ENCODE measurements at regions not wholly inside any gene's neighbourhood (a gene's known extent, or its start where the extent isn't known, plus 50 kb on each side); places are given as distances from the start of the nearest gene placed in this dataset.

GRCh38 chr15:97684249-97684648 is 276.3 kb upstream of the ARRDC4 start:
- Mint-ChIP-seq H3K27me3 (no peaks in the 10 kb centered on the region), H3K36me3 (no peaks in the 10 kb centered on the region), H3K4me1 (no peaks in the 10 kb centered on the region), H3K9me3 (peaks cover 1% of the 10 kb centered on the region), H3K27ac (no peak overlapping the region), H3K4me3 (no peak overlapping the region)
- no peak for ATAC-seq

GRCh38 chr15:97686324-97686723 is 274.2 kb upstream of the ARRDC4 start:
- Mint-ChIP-seq H3K9me3 (peaks cover 4% of the 10 kb centered on the region), H3K4me1 (no peaks in the 10 kb centered on the region), H3K27me3 (no peaks in the 10 kb centered on the region), H3K36me3 (no peaks in the 10 kb centered on the region), H3K4me3 (no peak overlapping the region), H3K27ac (no peak overlapping the region)
- ATAC-seq, result no peak

GRCh38 chr15:97687654-97688053 is 272.8 kb upstream of the ARRDC4 start:
- no peak for ATAC-seq
- Mint-ChIP-seq H3K4me3 (no peak overlapping the region), H3K27ac (no peak overlapping the region), H3K27me3 (no peaks in the 10 kb centered on the region), H3K9me3 (peaks cover 4% of the 10 kb centered on the region), H3K4me1 (no peaks in the 10 kb centered on the region), H3K36me3 (no peaks in the 10 kb centered on the region)

DNA sequence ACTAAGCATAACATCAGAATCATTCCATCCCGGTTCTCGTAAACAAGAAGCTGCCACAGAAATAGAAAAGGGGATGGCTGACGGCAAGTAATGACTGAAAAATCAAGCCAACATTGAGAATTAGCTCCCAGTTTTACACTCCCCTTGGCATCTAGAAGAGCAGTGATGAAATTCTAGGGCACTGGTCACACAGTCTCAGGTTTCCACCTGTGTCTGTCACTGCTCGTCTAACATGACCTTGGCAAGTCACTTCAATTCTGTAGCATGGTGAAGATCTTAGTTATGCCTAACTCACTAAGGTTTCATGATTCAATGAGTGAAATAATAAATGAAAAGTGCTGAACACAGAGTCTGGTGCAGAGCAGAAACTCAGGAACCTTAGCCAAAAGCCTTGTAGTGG is 272.3 kb upstream of the ARRDC4 start:
- no peaks in the 10 kb centered on the region for H3K4me1 Mint-ChIP-seq
- ATAC-seq, result no peak
- no peak overlapping the region for H3K4me3 Mint-ChIP-seq
- peaks cover 4% of the 10 kb centered on the region for H3K9me3 Mint-ChIP-seq
- no peaks in the 10 kb centered on the region for H3K27me3 Mint-ChIP-seq
- no peak overlapping the region for H3K27ac Mint-ChIP-seq
- H3K36me3 Mint-ChIP-seq, result no peaks in the 10 kb centered on the region

- Mint-ChIP-seq H3K9me3 (peaks cover 4% of the 10 kb centered on the region), H3K27me3 (no peaks in the 10 kb centered on the region), H3K36me3 (no peaks in the 10 kb centered on the region), H3K4me3 (no peak overlapping the region), H3K27ac (no peak overlapping the region), H3K4me1 (no peaks in the 10 kb centered on the region)
- no peak for ATAC-seq
Observed at GRCh38 chr15:97688886-97689285, 271.6 kb upstream of the ARRDC4 start.

GRCh38 chr15:97691078-97691477 is 269.4 kb upstream of the ARRDC4 start:
- Mint-ChIP-seq H3K27ac (no peak overlapping the region), H3K9me3 (peaks cover 4% of the 10 kb centered on the region), H3K4me3 (no peak overlapping the region), H3K27me3 (no peaks in the 10 kb centered on the region), H3K36me3 (no peaks in the 10 kb centered on the region), H3K4me1 (no peaks in the 10 kb centered on the region)
- ATAC-seq, result no peak

DNA sequence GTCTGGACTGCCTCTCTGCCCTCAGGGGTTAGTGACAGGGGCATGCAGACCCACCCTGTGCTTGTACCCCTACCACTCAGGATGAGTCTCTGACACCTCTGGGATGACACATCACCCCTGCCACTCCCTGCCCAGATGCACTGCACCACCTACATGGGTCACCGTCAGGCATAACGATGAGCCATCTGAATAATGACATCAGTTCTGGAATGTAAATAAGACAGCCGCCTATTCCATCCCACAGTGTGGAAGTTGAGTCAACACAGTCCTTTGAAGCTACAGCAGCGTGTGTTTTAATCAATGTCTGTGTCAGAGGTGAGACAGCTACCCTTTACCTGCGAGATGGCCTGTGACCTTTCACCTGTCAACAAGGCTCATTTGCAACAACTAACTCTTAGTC is 268.7 kb upstream of the ARRDC4 start:
- ATAC-seq, result no peak
- peaks cover 7% of the 10 kb centered on the region for H3K9me3 Mint-ChIP-seq
- no peak overlapping the region for H3K4me3 Mint-ChIP-seq

DNA sequence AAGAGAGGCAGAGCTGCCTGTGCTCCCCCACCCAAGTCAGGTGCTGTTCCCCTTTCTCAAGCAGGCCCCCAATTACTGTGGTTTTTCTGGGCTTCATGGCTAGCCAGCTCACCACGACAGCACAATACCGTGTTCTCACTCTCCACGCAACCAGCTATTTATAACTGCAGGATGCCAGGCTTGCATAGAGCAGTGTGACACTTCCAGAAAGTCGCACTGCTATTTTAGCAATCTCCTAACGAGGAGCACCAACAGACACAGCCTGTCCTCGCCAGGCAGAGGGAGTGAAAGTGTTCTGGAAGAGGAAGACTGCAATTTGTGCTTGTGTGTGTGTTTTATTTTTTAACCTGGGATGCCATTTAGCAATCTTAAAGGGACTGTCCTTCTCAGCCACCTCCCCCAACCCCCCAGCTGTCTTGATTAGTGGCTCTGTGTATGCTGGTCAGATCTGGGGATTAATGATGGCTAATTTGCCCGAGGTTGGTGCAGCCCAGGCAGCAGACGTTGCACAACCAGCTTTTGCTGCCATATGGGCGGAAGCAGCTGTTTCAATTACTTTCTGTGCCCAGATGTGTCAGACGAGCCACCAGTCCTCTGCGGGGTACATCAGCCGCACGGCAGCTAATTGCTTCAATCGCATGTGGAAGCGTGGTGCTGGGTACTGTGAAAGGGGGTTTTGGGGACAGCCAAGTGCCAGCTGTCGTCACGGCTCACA is 268.0 kb upstream of the ARRDC4 start:
- H3K4me1 Mint-ChIP-seq, result no peaks in the 10 kb centered on the region

More for the DNA sequence above, 268.7 kb upstream of the ARRDC4 start:
- Mint-ChIP-seq H3K36me3 (no peaks in the 10 kb centered on the region), H3K4me1 (no peaks in the 10 kb centered on the region), H3K27ac (no peak overlapping the region), H3K27me3 (no peaks in the 10 kb centered on the region)

DNA sequence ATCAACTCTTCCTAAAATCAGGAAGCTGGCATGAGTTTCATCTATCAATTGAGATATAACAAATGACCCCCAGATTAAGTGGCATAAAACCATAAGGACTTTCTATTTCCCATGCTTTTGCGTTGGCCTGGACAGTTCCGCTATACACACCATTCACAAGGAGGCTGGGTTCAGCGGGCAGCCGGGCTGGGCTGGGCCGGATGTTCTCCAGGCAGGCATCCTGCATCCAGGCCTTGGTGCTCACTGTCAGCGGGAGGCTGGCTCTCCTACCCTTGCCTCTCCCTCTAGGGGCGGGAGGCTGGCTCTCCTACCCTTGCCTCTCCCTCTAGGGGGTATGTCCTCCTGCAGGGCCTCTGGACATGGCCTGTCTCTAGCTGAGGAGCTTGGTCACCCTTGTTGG is 266.0 kb upstream of the ARRDC4 start:
- ATAC-seq, result no peak
- Mint-ChIP-seq H3K9me3 (peaks cover 6% of the 10 kb centered on the region), H3K36me3 (no peaks in the 10 kb centered on the region), H3K27me3 (no peaks in the 10 kb centered on the region), H3K27ac (no peak overlapping the region), H3K4me1 (no peaks in the 10 kb centered on the region), H3K4me3 (no peak overlapping the region)

More for the DNA sequence above, 268.0 kb upstream of the ARRDC4 start:
- Mint-ChIP-seq H3K27me3 (no peaks in the 10 kb centered on the region), H3K4me3 (no peak overlapping the region), H3K27ac (no peak overlapping the region), H3K36me3 (no peaks in the 10 kb centered on the region), H3K9me3 (peaks cover 9% of the 10 kb centered on the region)
- no peak for ATAC-seq

DNA sequence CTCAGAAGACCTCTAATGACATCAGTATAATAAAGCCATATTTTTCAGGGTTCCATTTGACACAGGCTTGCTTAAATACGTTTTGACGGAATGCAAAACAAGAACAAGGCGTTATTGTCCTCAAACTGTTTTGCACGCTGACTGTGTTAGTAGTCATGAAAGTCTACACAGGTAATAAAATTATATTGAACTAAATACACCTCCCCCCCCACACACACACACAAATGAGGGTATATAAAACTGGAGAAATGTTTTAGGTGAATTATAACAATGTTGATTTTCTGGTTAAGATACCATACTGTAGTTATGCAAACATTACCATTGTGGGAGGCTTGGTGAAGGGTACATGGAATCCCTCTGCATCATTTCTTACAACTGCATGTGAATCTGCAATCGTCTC is 257.1 kb upstream of the ARRDC4 start:
- Mint-ChIP-seq H3K27ac (no peak overlapping the region), H3K9me3 (peaks cover 2% of the 10 kb centered on the region), H3K36me3 (no peaks in the 10 kb centered on the region), H3K4me3 (no peak overlapping the region), H3K4me1 (no peaks in the 10 kb centered on the region), H3K27me3 (no peaks in the 10 kb centered on the region)
- ATAC-seq, result no peak

GRCh38 chr15:97706059-97706458 is 254.4 kb upstream of the ARRDC4 start:
- H3K4me3 Mint-ChIP-seq, result no peak overlapping the region
- ATAC-seq, result no peak
- H3K9me3 Mint-ChIP-seq, result peaks cover 6% of the 10 kb centered on the region
- H3K27ac Mint-ChIP-seq, result no peak overlapping the region
- no peaks in the 10 kb centered on the region for H3K27me3 Mint-ChIP-seq
- no peaks in the 10 kb centered on the region for H3K36me3 Mint-ChIP-seq
- no peaks in the 10 kb centered on the region for H3K4me1 Mint-ChIP-seq

- H3K36me3 Mint-ChIP-seq, result no peaks in the 10 kb centered on the region
- no peaks in the 10 kb centered on the region for H3K4me1 Mint-ChIP-seq
- no peak overlapping the region for H3K27ac Mint-ChIP-seq
Observed at GRCh38 chr15:97708252-97708651, 252.3 kb upstream of the ARRDC4 start.

DNA sequence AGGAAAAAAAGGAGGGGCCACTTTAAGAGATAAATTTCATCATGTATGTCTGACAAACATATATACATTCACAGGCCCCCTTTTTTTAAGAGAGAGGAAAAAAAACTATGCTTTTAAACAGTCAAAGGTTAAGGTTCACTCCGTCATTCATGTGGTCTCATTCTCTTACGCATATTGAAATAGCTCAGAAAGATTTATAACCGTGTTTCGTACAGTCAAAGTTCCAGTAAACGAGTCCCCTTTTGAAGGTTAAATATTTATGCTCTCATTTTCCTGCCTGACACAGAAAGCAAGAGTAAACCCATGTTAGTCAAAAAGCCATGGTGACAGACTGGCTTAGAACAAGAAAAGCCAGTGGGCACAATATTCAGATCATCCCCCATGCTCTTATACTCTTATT is 248.0 kb upstream of the ARRDC4 start:
- no peak overlapping the region for H3K4me3 Mint-ChIP-seq
- H3K27ac Mint-ChIP-seq, result no peak overlapping the region
- peaks cover 4% of the 10 kb centered on the region for H3K9me3 Mint-ChIP-seq
- no peak for ATAC-seq
- no peaks in the 10 kb centered on the region for H3K27me3 Mint-ChIP-seq
- no peaks in the 10 kb centered on the region for H3K36me3 Mint-ChIP-seq
- no peaks in the 10 kb centered on the region for H3K4me1 Mint-ChIP-seq

More at GRCh38 chr15:97708252-97708651, 252.3 kb upstream of the ARRDC4 start:
- peaks cover 6% of the 10 kb centered on the region for H3K9me3 Mint-ChIP-seq
- no peaks in the 10 kb centered on the region for H3K27me3 Mint-ChIP-seq
- ATAC-seq, result no peak
- H3K4me3 Mint-ChIP-seq, result no peak overlapping the region

- Mint-ChIP-seq H3K27me3 (no peaks in the 10 kb centered on the region), H3K4me3 (no peak overlapping the region), H3K9me3 (peaks cover 12% of the 10 kb centered on the region), H3K4me1 (no peaks in the 10 kb centered on the region), H3K27ac (no peak overlapping the region), H3K36me3 (no peaks in the 10 kb centered on the region)
- ATAC-seq, result no peak
Observed at GRCh38 chr15:97717806-97718205, 242.7 kb upstream of the ARRDC4 start.

DNA sequence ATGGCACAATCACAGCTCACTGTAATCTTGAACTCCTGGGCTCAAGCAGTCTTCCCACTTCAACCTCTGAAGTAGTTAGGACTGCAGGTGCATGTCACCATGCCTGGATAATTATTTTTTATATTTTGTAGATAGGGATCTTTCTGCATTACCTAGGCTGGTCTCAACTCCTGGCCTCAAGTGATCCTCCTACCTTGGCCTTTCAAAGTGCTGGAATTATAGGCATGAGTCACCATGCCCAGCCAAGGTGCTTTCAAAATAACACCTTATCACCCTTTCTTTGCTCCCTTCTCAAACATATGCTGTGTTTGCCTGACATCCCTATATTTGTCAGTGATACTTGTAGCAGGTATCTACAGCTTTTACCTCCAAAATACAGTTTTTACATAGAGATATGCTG is 242.0 kb upstream of the ARRDC4 start:
- Mint-ChIP-seq H3K4me1 (no peaks in the 10 kb centered on the region), H3K9me3 (peaks cover 14% of the 10 kb centered on the region), H3K36me3 (no peaks in the 10 kb centered on the region), H3K27me3 (no peaks in the 10 kb centered on the region), H3K4me3 (no peak overlapping the region), H3K27ac (no peak overlapping the region)
- ATAC-seq, result no peak

DNA sequence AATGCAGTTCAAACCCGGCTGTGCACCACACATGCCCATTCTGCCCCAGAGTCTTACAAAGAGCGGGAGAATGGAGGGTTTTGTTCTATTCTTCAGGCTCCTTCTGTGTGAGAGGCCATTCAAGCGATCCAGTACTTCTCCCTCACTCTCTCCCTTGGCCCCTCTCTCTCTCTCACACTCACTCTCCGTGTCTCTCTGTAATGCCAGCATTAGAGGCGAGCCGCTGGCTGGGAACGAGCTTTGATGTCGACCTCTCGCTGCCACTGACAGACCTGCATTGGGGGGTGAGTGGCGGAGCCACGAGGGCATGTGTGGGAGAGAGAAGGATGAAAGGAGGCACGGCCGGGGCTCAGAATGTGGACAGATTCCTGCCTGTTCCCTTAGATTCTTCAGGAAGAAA is 231.7 kb upstream of the ARRDC4 start:
- H3K4me1 Mint-ChIP-seq, result no peaks in the 10 kb centered on the region
- no peak overlapping the region for H3K27ac Mint-ChIP-seq
- H3K36me3 Mint-ChIP-seq, result no peaks in the 10 kb centered on the region
- H3K4me3 Mint-ChIP-seq, result no peak overlapping the region
- ATAC-seq, result no peak
- no peaks in the 10 kb centered on the region for H3K27me3 Mint-ChIP-seq
- no peaks in the 10 kb centered on the region for H3K9me3 Mint-ChIP-seq

All from stimulated activated memory B cell treated with anti-CD40 and anti-IgM and Interleukin-4, amounts not matched to agents 10 μg/mL and 1 μg/mL and 100 μg/mL, for 72 hours (primary cell).